NCI-H748 (cell line): ENCODE measurements at regions not wholly inside any gene's neighbourhood (a gene's known extent, or its start where the extent isn't known, plus 50 kb on each side); places are given as distances from the start of the nearest gene placed in this dataset.

Experiments used
- DNase-seq: peaks from one replicate; lab custom pipeline; 2025; ENCODE audit not compliant: unreplicated experiment; lab: John Stamatoyannopoulos, UW

GRCh38 chr4:120316416-120316815 lies 249.8 kb upstream of the MAD2L1 start:
- DNase-seq: no peak

DNA sequence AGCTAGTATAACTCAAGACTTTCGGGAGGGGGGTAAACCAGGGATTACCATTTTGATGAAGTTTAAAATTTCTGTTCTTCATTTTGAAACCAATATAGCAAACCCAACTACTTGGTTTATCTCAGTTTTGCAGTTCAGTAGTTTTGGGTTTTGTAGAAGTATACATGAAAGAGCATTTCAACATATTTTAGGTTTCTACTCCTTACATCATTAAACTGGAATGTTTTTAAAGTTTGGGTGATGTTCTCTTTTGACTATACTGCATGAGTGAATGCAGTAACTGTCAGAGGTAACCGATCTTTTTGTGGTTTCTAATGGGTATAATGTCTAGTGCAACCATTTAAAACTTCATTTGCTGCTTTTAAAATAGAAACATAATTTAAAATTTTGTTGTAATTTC lies 248.3 kb upstream of the MAD2L1 start:
- DNase-seq: no peak

DNA sequence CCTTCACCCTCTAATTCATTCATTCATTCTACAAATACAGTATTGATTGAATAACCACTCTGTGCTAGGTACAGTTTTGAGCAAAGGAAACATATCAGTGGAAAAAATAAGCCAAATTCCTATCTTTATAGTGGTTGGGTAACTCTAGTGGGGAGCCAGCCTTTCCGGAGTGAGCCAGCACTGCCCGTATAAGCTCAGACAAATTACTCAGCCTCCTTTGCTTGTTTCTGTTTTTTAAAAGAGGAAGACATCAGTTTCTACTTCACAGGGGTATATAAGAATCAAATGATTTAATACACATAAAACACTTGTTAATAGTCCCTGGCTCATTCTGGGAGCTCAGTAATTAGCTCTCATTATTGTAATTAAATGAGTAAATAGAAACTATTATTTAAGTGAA lies 238.2 kb upstream of the MAD2L1 start:
- DNase-seq: no peak

GRCh38 chr4:120299631-120300030 lies 233.0 kb upstream of the MAD2L1 start:
- peak; percentile 80 for DNase-seq

DNA sequence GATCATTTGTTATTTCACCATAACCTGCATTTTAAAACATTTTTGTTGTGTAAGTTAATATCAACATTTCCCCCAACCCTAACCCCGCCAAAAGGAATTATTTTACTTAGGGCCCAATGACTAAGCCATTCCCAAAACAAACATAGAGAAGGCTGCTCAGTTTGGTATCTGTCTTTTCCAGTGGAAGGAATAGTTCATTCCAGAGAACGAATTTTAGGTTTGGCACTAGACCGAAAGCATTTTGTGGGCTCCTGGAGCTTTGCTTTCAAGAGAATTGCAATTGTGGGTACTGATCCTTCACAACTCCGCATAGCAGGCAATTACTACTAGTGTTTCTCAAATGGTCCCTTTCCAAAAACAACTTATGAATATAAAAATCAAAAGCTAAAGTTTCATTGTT lies 226.7 kb upstream of the MAD2L1 start:
- DNase-seq: no peak

DNA sequence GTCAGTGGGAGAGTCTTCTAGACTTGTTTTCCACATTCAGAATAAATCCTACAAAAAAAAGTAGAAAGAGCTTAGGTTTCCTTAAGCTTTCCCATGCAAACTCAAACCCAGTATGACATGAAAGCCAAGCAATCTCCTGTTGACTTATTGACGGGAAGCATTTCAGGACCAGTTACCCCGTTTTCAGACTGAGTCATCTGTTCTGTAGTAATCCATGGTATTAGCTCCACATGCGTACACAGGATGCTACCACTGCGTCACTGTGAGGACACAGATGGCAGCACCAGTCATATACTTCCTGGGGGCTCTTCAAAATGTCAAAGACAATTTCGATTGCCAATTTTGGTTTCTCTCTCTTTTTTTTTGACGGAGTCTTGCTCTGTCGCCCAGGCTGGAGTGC lies 224.9 kb upstream of the MAD2L1 start:
- DNase-seq: no peak

GRCh38 chr4:120290553-120290952 lies 223.9 kb upstream of the MAD2L1 start:
- DNase-seq: no peak

DNA sequence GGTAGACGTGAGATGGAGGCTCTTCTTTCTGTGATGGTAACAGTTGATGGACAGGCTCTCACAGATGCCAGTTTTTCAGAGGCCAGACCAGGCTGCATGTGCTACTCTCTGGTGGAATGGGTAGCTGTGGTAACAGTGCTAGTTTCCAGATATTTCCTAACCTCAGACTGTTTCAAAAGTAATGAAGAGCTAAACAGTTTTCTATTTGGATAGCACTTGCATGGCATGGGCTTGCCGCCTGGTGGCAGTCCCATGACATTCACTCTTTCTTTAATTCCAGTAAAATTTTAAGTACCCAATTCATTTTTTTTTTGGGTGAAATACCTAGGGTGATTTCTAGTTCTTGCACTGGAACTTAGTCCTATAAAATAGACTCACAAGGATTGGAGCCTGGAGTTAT lies 220.2 kb upstream of the MAD2L1 start:
- DNase-seq: no peak

GRCh38 chr4:120281581-120281980 lies 214.9 kb upstream of the MAD2L1 start:
- no peak for DNase-seq

DNA sequence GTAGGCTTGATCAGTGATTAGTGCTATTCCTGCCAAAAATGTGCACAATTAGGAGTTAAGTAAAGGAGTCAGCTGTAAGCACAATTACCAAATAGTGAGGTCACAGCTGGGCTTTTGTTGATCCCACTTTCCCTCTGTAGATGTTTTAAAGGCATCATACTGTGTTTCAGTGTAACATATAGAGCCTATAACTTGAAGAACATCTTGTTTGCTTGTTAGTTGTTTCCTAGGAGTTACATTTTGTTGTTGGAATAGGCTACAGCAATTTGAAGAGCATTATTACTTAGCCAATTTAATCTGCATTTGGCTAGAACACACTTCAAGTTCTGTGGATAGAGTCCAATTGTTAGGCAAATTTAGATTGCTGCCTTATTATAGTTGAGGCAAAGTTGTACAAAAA lies 210.7 kb upstream of the MAD2L1 start:
- no peak for DNase-seq

DNA sequence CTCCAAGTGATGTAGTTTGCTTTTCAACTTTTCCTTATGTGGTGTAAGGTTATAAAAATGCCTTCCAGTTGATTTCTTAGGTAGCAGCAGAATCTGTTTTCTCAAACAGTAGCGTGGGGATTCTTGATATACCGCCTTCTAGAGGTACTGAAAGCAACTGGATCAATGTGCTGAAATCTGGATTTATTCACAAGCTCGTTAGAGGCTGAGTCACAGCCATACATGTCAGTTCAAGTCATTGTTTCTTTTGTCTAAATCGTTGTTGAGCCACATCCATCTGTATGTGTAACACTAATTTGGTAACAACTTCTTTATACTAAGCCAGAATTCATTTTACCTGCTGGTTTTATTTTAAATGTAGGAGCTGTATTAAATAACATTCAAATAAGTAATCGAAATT lies 200.0 kb upstream of the MAD2L1 start:
- no peak for DNase-seq

DNA sequence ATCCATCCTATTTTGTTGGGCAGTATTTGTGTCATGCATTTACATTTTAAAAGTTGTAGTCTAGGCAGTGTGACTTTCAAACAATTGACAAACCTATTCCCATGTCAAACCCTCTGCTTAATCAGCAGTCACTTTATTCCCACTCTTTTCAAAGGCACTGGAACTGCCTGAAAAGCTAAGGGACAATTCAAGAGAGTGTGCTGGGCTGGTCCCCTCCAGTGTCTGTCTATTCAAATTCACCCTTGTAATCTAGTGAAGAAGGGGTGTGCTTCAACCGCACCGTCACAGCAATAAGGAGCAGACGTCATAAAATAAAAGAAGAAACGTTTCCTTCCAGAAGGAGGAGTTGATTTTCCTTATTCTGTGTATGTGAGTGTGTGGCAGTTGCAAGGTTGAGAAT lies 197.0 kb upstream of the MAD2L1 start:
- DNase-seq: no peak

DNA sequence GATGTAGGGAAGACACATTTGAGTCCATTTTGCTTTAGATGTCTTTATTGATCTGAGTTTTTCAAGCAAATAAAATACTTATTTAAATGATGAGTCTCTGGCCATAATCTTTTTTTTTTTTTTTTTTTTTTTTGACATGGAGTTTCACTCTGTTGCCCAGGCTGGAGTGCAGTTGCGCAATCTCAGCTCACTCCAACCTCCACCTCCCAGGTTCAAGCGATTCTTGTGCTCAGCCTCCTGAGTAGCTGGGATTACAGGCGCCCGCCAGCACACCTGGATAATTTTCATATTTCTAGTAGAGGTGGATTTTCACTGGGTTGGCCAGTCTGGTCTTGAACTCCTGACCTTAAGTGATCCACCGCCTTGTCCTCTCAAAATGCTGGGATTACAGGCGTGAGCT lies 194.5 kb upstream of the MAD2L1 start:
- DNase-seq: no peak

- DNase-seq: peak; percentile 78
These were observed 189.6 kb upstream of the MAD2L1 start for GRCh38 chr4:120256112-120256775.

DNA sequence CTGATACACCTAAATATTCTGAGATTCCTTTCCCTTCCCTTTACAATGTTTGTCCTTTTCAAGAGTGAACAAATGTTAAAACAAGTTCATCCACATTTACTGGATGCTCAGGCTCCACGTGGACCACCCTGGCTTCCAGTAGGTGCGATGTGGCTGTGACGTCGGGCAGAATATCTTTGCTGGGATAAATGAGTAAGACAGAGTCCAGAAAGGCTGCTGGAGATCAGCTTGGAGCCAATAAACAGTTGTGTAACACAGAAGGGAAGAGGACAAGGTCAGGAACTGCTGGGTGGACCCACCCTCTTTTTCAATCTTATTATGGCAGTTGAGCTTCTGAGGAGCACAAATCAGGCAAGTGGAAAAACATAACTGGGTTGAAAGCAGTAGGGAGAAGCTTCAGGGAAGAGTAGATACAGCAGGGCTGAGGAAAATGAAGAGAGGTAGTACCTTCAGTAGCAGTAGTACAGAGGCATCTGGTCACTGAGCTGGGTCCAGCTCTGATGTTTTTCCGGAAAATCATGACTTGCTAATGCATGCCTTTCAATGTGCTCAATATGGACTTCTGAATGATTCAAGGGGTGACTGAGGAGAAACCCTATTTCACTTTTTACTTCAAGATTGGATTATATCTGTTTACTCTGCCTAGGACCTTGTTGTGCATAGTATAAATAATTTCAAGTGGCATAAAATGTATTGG lies 171.8 kb upstream of the MAD2L1 start:
- no peak for DNase-seq

- no peak for DNase-seq
These were observed 170.2 kb upstream of the MAD2L1 start for GRCh38 chr4:120236873-120237272.

DNA sequence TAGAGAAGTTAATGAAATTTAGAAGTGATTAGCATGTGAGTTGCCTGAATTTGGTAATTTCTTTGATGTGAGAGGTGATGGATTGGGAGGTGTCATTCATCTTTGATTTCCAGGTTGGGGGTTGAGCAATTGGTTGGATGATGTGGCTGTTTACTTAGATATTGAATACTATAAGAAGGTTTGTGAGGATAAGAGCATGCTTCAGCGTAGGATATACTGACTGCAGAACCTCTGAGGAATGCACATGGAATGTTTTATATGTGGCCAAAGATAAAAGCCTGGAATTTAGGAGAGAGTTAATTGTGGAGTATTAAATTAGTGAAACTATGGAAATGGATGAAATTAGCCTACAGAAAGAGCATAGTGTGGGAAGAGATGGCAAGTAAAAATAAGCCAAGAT lies 165.4 kb upstream of the MAD2L1 start:
- no peak for DNase-seq

DNA sequence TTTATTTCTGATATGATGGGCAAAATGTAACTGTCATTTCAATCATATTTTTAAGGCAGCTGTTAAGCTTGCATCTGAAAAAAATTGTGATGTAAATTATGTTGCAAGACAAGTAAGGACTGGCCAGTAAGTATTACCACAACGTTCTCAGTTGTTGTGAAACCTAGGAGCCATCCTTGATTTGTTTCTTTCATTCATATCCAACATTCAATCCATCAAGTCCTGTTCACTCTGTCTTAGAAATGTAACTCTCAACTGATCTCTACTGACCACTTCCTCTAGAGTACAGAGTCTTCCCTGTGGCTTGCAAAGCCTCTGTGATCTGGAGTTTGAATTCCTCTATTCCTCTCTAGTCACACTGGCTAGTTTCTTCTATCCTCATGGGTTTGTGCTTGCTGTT lies 161.4 kb upstream of the MAD2L1 start:
- DNase-seq: no peak

- DNase-seq: no peak
These were observed 160.9 kb upstream of the MAD2L1 start for GRCh38 chr4:120227554-120227953.

DNA sequence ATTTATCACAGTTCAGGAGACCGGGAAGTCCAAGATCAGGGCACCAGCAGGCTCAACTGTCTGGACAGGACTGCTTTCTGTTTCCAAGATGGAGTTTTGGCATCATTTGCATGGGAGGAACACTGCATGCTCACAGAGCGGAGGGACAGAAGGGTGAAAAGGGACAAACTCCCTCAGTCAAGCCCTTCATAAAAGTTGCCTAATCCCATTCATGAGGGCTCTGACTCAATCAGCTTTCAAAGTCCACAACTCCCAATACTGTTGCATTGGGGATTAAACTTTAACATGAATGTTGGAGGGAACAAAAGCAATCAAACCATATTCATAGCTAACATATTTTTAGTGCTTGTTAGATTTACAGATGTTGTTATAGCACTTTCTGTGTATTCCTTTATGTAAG lies 158.9 kb upstream of the MAD2L1 start:
- DNase-seq: no peak

DNA sequence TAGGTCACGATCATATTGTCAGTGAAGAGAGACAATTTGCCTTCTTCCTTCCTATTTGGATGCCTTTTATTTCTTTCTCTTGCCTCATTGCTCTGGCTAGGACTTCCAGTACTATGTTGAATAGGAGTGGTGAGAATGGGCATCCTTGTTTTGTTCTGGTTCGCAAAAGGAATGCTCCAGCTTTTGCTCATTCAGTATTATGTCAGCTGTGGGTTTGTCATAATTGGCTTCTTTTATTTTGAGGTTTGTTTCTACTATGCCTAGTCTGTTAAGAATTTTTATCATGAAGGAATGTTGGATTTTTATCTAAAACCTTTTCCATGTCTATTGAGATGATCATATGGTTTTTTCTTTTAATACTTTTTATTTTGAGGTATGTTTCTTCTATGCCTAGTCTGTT lies 152.3 kb upstream of the MAD2L1 start:
- no peak for DNase-seq

DNA sequence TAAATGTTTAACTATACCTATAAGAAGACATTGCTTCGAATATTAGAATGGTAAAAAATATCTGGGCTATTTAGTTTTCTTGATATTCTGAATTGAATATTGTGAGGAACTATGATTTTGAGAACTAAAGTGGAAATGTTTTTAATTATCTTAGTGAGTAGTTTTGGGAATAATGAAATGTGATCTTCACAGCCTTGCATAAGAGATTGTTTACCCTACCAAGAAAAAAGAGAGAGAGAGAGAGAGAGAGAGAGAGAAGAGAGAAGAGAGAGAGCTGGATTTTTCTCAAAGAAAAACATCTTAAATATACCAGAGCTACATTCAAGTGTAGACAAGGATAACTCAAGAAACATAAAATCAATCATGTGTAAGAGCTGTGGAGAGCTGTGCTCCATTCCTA lies 148.7 kb upstream of the MAD2L1 start:
- no peak for DNase-seq

DNA sequence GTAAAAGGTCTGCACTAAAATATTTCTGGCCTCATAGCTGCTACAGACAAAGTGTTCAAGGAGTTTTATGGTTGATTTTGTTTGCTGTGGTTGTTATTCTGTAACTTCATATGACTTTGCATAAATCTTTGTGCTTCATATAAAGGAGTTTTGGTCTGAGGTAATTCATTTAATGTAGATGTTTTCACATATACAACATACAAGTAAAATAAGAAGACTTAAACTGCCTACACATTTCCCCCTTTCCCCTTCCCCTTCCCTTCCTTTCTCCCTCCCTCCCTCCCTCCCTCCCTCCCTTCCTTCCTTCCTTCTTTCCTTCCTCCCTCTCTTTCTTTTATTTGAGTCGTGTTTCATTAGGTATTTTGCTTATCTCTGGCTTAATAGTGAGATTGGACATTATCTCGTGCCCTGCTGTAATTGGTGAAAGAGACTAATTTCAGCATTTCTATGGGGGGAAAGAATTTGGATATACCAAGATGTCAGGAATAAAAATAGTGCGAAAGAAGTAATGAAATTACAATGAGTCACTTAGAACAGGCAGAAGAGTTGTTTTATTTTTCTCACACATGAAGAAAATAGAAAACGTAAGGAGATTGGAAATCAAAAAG lies 144.9 kb upstream of the MAD2L1 start:
- DNase-seq: no peak
